Stimulated activated effector memory CD8-positive, alpha-beta T cell treated with anti-CD3 and anti-CD28 coated beads, Interleukin-12 subunit alpha, Interleukin-12 subunit beta, amount 100 ng/mL, for 72 hours (primary cell): ENCODE measurements at regions not wholly inside any gene's neighbourhood (a gene's known extent, or its start where the extent isn't known, plus 50 kb on each side); places are given as distances from the start of the nearest gene placed in this dataset.
"Not testable (repeated sequence)": the region's sequence is repeated elsewhere in the genome, so short reads cannot be mapped to it uniquely, and the experiment has no call there.

Experiments
- ATAC-seq: fragments of 150-1000 bp; cut with Tn5 transposase; 2 replicates; pipeline ENCODE4 v1.10.0; 2021
- DNase-seq, 2 donors: peaks; one replicate each; pipeline ENCODE4 v3.0.0; 2021 to 2022; ENCODE audit warnings: low spot score in 2 of 2
- H3K27ac Mint-ChIP-seq: one replicate; pipeline ENCODE4 v1.8.0; 2022; ENCODE audit warnings: mild to moderate bottlenecking, mixed read lengths
- H3K36me3 Mint-ChIP-seq: one replicate; pipeline ENCODE4 v1.8.0; 2022; ENCODE audit warnings: mild to moderate bottlenecking, mixed read lengths
- H3K4me1 Mint-ChIP-seq: one replicate; pipeline ENCODE4 v1.8.0; 2022; ENCODE audit warnings: mixed read lengths
- H3K4me3 Mint-ChIP-seq: one replicate; pipeline ENCODE4 v1.8.0; 2022; ENCODE audit warnings: mild to moderate bottlenecking, mixed read lengths
- H3K9me3 Mint-ChIP-seq: one replicate; pipeline ENCODE4 v1.8.0; 2022; ENCODE audit warnings: mixed read lengths

DNA sequence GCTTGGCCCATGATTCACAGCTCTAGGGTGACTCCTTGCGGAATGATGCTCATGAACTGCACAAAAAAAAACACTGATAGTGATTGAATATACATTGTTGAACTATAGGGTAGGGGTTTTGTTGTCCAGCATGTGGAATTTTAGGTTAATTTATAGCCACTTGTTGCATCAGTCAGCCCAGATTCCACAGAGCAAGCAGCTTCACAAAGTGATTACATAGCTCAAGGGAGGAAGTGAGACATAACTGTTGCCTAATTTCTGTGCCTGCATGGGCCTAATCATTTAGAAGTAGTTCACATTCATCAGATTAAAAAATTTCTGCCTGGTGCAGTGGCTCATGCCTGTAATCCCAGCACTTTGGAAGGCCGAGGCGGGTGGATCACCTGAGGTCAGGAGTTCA is 142.2 kb upstream of the ZNF722 start:
- H3K4me1 Mint-ChIP-seq, ATAC-seq, DNase-seq, H3K4me3 Mint-ChIP-seq, H3K27ac Mint-ChIP-seq, H3K36me3 Mint-ChIP-seq: not testable (repeated sequence)
- peaks cover 21% of the 10 kb centered on the region for H3K9me3 Mint-ChIP-seq

DNA sequence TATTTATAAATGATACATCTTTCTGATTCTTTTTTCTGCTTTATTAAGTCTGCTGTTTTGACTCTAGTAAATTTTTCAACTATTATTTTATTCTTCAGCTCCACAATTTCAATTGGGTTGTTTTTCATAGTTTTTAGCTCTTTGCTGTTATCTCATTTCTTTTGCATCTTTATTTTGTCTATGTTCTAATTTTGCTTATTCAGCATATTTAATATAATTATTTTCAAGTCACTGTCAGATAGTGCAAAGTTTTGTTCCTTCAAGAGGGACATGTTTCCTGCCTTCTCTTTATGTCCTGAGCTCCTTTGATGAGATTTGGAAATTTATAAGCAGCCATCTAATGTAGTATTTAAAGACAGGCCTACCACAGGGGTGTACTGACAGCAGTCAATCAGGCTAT is 131.5 kb upstream of the ZNF722 start:
- no peak for DNase-seq
- Mint-ChIP-seq H3K4me1 (no peaks in the 10 kb centered on the region), H3K36me3 (no peaks in the 10 kb centered on the region), H3K4me3 (no peak overlapping the region), H3K27ac (no peak overlapping the region), H3K9me3 (peaks cover 29% of the 10 kb centered on the region)
- ATAC-seq: no peak

DNA sequence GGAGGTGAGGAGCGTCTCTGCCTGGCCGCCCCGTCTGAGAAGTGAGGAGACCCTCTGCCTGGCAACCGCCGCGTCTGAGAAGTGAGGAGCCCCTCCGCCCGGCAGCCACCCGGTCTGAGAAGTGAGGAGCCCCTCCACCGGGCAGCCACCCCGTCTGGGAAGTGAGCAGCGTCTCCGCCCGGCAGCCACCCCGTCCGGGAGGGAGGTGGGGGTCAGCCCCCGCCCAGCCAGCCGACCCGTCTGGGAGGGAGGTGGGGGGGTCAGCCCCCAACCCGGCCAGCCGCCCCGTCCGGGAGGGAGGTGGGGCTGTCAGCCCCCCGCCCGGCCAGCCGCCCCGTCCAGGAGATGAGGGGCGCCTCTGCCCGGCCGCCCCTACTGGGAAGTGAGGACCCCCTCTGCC is 124.4 kb upstream of the ZNF722 start:
- not testable (repeated sequence) for H3K27ac Mint-ChIP-seq, DNase-seq, H3K36me3 Mint-ChIP-seq, H3K4me1 Mint-ChIP-seq, ATAC-seq, H3K4me3 Mint-ChIP-seq
- peaks cover 29% of the 10 kb centered on the region for H3K9me3 Mint-ChIP-seq

DNA sequence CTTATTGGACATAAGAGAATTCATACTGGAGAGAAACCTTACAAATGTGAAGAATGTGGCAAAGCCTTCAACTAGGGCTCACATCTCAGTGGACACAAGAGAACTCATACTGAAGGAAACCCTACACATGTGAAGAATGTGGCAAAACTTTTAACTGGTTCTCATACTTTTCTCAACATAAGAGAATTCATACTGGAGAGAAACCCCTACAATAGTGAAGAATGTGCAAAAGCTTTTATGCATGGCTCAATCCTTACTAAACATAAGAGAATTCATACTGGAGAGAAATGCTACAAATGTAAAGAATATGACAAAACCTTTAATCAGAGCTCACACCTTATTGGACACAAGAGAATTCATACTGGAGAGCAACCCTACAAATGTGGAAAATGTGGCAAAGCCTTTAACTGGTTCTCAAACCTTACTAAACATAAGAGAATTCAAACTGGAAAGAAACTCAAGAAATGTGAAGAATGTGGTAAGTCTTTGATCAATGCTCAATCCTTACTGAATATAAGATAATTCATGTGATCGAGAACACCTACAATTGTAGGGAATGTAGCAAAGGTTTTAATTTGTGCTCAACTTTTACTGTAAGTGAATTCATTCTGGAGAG is 121.8 kb upstream of the ZNF722 start:
- Mint-ChIP-seq H3K4me3 (no peak overlapping the region), H3K36me3 (no peaks in the 10 kb centered on the region), H3K27ac (no peak overlapping the region), H3K4me1 (no peaks in the 10 kb centered on the region), H3K9me3 (peaks cover 35% of the 10 kb centered on the region)
- DNase-seq: no peak
- ATAC-seq: no peak

DNA sequence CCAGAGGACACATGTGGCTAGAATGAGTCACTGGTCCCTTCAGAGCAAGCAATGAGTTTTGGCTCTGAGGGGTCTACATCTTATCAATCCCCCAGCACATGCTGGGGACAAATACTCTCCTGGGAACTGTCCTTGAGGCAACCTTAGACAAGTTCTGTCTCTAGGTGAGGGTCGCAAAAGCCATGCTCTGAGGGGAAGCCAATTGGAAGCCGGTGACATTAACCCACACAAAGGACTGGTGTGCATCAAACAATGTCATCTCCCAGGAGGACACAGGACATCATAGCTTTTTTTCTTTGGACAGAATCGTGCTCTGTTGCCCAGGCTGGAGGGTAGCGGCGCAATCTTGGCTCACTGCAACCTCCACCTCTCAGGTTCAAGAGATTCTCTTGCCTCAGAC is 111.6 kb upstream of the ZNF722 start:
- no peak for ATAC-seq
- H3K27ac Mint-ChIP-seq: no peak overlapping the region
- no peak overlapping the region for H3K4me3 Mint-ChIP-seq
- H3K9me3 Mint-ChIP-seq: peaks cover 19% of the 10 kb centered on the region
- no peaks in the 10 kb centered on the region for H3K4me1 Mint-ChIP-seq
- no peak for DNase-seq
- H3K36me3 Mint-ChIP-seq: no peaks in the 10 kb centered on the region

DNA sequence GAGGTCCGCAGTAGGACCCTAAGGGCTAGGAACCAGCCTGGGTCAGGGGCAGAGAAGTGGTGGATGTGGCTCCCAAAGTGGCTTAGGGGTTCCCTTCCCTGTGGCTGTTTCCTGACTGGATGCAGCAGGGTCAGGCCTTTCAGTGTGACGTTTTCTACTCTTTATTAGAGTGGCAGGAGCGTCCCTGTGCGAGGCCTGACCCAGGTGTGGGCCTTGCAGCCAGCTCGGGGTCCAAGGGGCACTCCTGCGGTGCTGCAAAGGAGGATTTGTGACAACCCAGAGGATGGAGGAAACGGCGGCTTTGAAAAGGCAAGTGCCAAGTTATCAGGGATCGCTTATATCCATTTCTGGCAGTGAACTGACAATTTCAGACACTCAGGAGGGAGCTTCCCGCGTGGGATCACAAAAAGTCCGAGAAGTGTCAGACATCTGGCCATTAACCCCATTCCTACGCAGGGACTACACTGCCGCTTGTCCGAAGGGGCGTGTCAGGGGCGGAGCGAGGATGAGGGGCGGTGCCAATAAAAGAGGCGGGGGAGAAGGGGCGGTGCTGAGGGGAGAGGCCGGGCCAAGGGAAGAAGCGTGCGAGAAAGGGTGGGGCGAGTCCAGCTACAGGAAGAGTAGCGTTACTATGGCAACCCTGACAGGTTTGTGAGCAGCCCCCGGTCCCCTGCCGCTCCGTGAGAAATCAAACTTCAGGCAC is 98.8 kb upstream of the ZNF722 start:
- Mint-ChIP-seq H3K36me3 (no peaks in the 10 kb centered on the region), H3K27ac (peak overlapping the region; percentile 91), H3K4me1 (peaks cover 13% of the 10 kb centered on the region), H3K4me3 (peak overlapping the region; percentile 81), H3K9me3 (peaks cover 4% of the 10 kb centered on the region)
- DNase-seq (peak; percentile 38 to 81), ATAC-seq (peak; percentile 83)

DNA sequence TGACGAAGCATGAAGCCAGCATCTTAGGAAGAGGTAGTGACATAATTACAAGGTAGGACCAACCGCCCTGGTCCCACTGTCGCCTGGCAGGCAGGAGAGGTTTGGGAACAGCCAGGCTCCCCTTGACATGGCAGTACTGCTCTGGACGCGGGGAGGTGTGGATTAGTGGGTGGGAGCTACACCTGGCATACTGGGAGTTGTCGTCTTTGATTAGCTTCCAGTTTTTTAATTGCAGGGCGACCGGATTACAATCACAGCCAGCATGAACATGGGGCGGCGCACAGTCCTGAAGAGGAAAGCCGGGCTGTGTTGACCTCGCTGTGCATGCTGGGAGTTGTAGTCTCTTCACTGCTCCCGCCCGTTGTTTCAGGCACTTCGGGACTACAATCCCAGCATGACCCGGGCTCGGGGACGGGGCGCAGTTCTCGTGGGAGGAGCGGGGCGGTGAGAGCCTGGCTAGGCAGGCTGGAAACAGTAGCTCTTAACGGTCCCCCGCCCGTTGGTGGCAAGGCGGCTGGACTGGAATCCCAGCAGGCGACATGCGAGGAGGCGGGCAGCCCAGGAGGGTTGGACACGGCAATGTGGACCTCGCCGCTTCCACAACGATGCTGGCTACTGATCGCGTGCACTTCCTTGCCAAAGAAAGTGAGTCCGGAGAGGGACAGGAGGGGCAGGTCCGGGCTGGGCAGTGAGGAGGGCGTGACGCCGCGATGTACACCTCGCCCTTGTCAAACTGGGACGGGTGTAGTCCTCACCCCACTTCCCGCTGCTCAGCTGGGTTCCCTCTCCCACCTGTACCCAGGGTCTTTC is 98.0 kb upstream of the ZNF722 start:
- peak overlapping the region; percentile 81 for H3K4me3 Mint-ChIP-seq
- peak; percentile 97 for ATAC-seq
- H3K4me1 Mint-ChIP-seq: peaks cover 13% of the 10 kb centered on the region
- peak; percentile 33 to 80 for DNase-seq
- peaks cover 4% of the 10 kb centered on the region for H3K9me3 Mint-ChIP-seq
- no peaks in the 10 kb centered on the region for H3K36me3 Mint-ChIP-seq
- peak overlapping the region; percentile 91 for H3K27ac Mint-ChIP-seq

DNA sequence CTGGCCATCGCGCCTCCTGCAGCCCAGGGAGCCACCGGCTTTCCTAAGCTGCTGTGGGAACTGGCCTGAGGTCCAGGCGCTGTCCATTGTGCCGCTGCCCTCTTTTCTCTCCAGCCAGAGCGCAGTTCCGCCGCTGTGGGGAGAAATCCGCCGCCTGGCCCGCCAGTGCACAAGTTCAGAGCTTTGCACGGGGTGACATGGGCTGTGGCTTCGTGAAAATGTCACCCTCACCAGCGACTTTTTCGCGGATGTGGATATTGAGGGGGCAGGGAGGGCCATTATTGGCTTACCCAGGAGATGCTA is 97.5 kb upstream of the ZNF722 start:
- ATAC-seq, H3K9me3 Mint-ChIP-seq, DNase-seq, H3K27ac Mint-ChIP-seq, H3K36me3 Mint-ChIP-seq: not testable (repeated sequence)
- Mint-ChIP-seq H3K4me3 (peak overlapping the region; percentile 81), H3K4me1 (peaks cover 13% of the 10 kb centered on the region)

DNA sequence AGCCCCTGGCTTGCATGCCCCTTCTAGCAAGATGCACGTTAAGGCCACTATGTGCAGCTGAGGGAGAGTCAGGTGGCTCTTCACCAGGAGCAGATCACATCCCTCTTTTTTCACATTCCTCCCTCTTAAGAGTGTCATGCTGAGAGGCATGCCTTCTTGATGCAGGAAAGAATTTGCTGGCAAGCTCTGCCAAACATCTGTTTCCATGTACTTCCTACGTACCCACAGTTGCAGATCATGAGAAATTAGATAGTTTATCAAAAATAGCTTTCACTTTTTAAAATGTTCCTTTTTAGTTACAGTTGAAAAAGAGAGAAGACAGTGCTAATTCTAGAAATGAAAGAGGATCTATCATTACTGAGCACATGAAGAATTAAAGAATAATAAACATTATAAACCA is 79.7 kb upstream of the ZNF722 start:
- H3K36me3 Mint-ChIP-seq: no peaks in the 10 kb centered on the region
- peaks cover 13% of the 10 kb centered on the region for H3K9me3 Mint-ChIP-seq
- H3K27ac Mint-ChIP-seq: no peak overlapping the region
- no peak overlapping the region for H3K4me3 Mint-ChIP-seq
- no peak for DNase-seq
- ATAC-seq: no peak
- H3K4me1 Mint-ChIP-seq: no peaks in the 10 kb centered on the region

DNA sequence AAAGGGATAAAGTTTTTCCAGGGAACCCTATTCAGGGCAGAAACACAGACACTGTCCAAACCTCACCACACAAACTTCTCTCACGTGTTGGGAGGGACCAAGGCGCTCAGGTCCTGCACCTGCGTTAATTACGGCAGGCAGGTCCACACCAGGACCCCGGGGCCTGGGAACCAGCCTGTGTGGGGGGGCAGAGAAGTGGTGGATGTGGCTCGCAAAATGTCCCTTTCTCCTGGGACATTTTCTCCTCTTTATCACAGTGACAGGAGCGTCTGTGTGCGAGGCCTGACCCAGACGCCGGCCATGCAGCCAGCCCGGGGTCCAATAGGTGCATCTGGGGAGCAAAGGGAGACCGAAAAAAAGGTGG is 73.4 kb upstream of the ZNF722 start:
- peak overlapping the region; percentile 86 for H3K4me3 Mint-ChIP-seq
- DNase-seq: no peak
- ATAC-seq: no peak
- peak overlapping the region; percentile 95 for H3K27ac Mint-ChIP-seq
- H3K36me3 Mint-ChIP-seq: peaks cover 18% of the 10 kb centered on the region
- H3K4me1 Mint-ChIP-seq: peaks cover 7% of the 10 kb centered on the region
- peaks cover 13% of the 10 kb centered on the region for H3K9me3 Mint-ChIP-seq

DNA sequence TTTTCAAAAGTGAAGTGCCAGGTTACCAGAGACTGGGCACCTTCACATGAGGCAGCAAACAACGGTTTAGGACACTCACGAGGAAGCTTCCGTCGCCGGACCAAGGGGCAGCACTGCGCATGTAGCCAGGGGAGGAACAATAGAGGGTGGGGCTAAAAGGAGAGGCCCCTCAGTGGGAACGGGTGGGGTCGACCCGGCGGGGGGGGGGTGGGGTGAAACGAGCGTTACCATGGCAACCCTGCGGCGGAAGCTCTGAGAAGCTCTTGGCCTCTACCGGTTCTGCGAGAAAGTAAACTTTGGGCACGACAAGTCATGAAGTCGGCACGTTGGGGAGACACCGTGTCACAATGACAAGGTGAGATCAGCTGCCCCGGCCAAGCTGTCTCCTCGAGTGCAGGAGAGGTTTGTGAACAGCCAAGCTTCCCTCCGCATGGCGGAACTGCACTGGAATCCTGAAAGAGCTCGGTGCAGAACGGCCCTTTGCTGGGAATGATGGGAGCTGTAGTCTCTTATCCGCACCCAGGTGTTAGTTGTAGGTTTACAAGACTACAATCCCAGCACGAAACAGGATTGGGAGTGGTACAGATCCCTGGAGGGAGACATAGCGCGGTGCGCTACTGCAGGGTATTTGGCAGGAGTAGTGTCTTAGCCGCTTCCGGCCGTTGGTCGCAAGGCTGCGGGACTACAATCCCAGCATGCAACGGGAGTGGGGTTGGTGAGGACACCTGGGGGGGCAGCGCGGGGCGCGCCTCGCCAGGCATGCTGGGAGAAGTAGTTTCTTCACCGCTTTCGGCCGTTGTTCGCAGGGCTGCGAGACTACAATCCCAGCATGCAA is 72.8 kb upstream of the ZNF722 start:
- peak; percentile 42 to 84 for DNase-seq
- Mint-ChIP-seq H3K36me3 (peaks cover 18% of the 10 kb centered on the region), H3K4me3 (peak overlapping the region; percentile 86), H3K4me1 (peaks cover 7% of the 10 kb centered on the region), H3K27ac (peak overlapping the region; percentile 95), H3K9me3 (peaks cover 13% of the 10 kb centered on the region)
- ATAC-seq: peak; percentile 97

DNA sequence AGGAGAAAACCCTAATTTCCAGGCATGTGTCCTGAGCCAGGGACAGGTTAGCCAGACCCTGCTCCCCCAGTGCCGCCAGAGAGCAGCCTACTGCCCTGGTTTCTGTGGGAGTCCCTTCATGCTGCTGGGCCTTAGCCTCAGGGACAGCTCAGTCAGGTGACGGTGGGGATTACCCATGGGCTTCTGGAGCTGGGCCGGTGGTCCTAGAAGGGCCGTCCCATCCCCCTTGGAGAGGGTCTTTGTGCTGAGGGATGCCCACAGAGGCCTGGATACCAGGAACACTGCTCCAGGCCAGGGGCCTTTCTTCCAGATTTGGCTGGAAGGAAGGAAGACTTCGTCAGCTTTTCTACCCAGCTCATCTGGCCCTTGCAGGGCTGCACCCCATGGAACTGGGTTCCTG is 71.4 kb upstream of the ZNF722 start:
- Mint-ChIP-seq H3K4me1 (peaks cover 7% of the 10 kb centered on the region), H3K9me3 (peaks cover 8% of the 10 kb centered on the region), H3K36me3 (peaks cover 18% of the 10 kb centered on the region), H3K27ac (no peak overlapping the region), H3K4me3 (peak overlapping the region; percentile 86)
- no peak for ATAC-seq
- no peak for DNase-seq

DNA sequence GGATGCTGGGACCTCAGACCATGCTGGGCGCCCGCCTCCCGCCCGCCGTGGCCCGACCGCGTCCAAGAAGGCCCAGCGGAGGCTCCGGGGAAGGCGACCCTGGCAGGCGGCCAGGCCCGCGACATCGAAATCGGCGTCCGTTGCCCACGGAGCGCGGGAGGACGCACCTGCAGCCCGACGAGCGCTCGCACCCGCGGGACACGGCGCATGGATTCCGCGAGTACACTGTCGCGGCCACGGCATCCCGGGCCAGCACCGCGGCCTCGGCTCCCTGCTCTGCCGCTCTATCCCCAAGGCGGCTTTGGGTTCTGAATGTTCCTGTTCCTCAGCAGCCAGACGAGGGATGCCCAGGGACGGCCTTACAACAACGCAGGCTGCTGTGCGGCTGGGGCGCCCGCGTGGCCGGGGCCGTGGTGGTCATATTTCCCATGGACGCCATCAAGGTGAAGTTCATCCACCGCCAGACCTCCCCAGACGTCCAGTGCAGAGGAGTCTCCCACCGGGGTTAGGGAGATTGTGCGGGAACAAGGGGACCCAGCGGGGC is 67.5 kb upstream of the ZNF722 start:
- H3K36me3 Mint-ChIP-seq: peaks cover 6% of the 10 kb centered on the region
- peaks cover 5% of the 10 kb centered on the region for H3K4me1 Mint-ChIP-seq
- peaks cover 3% of the 10 kb centered on the region for H3K9me3 Mint-ChIP-seq
- DNase-seq (no peak), ATAC-seq (no peak)
- H3K4me3 Mint-ChIP-seq: no peak overlapping the region
- H3K27ac Mint-ChIP-seq: no peak overlapping the region

DNA sequence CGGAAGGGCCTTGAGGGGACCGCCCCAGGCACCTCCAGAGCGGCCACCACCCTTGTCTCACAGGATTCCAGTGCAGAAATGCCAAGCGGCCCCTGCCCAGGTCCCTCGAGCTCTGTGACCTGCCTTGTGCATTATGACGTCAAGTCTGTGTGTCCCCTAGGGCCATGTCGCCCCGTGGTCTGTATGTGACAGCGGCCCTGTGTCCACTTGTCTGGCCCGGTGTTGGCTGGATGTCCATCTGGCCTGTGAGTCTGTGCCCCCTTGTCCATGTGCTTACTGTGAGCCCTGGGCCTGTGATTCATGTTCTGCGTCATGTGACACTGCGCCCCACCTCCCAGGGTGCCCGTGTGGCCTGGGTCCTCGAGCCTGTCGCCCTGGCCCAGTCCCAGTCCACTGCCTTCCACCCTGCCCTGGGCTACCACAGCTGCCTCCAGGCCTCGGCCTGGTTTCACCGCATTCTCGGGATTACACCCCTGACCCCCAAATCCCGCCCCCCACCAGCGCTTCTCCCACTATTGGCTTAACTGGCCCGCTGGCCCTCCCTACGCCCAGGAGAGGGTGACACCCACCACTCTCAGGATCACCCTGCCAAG is 66.6 kb upstream of the ZNF722 start:
- ATAC-seq (no peak), DNase-seq (no peak)
- Mint-ChIP-seq H3K27ac (no peak overlapping the region), H3K4me3 (no peak overlapping the region), H3K9me3 (peaks cover 3% of the 10 kb centered on the region), H3K36me3 (no peaks in the 10 kb centered on the region), H3K4me1 (no peaks in the 10 kb centered on the region)
